Right lobe of liver (tissue), 4 donors: ENCODE measurements at regions not wholly inside any gene's neighbourhood (a gene's known extent, or its start where the extent isn't known, plus 50 kb on each side); places are given as distances from the start of the nearest gene placed in this dataset.

Source experiments
- POLR2A ChIP-seq: fragments of 450-650 bp; IDR thresholded peaks from one replicate; pipeline ENCODE4 v1.6.1; 2017; ENCODE audit warnings: antibody characterized with exemption, mild to moderate bottlenecking
- TF ChIP-seq, protein P1 (sequence below), 4 donors: fragments of 200-600 bp in 3 of 4; fragments of 450-650 bp in 1 of 4; IDR thresholded peaks; one replicate each; pipeline versions ENCODE4 v1.5.1 to v1.8.0; 2016 to 2022; ENCODE audit warnings: antibody characterized with exemption in 4 of 4, mild to moderate bottlenecking in 2 of 4
- donor health status: DM: no; HTN: no; CAD: no.
- donor health status: DM: no; HTN: no; CAD: no.
- donor health status: DM: no; HTN: yes; CAD: no.

DNA sequence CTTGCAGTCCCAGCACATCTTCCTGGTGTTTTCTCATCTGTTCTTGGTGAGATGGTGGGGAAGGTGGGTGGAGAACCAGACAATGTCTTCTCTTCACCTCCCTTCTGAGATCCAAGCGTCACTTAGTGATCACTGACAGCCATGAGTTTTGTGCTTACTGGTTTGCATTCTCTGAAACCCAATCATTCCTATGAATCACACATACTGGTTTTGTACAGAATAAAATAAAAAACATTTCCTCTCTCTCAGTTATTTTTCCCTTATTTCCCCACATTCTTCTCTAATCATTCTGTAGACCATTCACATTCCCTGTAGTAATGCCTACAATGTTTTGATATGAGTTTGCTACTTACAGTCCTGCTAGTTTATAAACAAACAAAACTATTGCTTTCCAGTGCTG is 143.8 kb upstream of the SLC13A1 start:
- TF ChIP-seq, protein P1, sequence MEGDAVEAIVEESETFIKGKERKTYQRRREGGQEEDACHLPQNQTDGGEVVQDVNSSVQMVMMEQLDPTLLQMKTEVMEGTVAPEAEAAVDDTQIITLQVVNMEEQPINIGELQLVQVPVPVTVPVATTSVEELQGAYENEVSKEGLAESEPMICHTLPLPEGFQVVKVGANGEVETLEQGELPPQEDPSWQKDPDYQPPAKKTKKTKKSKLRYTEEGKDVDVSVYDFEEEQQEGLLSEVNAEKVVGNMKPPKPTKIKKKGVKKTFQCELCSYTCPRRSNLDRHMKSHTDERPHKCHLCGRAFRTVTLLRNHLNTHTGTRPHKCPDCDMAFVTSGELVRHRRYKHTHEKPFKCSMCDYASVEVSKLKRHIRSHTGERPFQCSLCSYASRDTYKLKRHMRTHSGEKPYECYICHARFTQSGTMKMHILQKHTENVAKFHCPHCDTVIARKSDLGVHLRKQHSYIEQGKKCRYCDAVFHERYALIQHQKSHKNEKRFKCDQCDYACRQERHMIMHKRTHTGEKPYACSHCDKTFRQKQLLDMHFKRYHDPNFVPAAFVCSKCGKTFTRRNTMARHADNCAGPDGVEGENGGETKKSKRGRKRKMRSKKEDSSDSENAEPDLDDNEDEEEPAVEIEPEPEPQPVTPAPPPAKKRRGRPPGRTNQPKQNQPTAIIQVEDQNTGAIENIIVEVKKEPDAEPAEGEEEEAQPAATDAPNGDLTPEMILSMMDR (IDR thresholded peaks at IDR 0.05): no peak
- TF ChIP-seq POLR2A: no peak
